Left ventricle myocardium inferior (tissue), 1 donor: ENCODE measurements at regions not wholly inside any gene's neighbourhood (a gene's known extent, or its start where the extent isn't known, plus 50 kb on each side); places are given as distances from the start of the nearest gene placed in this dataset.
"Not testable (repeated sequence)": the region's sequence is repeated elsewhere in the genome, so short reads cannot be mapped to it uniquely, and the experiment has no call there.

Experiments used
- DNase-seq: peaks from one replicate; pipeline ENCODE4 v3.0.0-alpha.2; 2020
- H3K27ac ChIP-seq: fragments of 200-600 bp; replicated peaks from 2 replicates; pipeline ENCODE4 v1.8.0; 2021
- H3K27me3 ChIP-seq: fragments of 200-600 bp; 2 replicates; pipeline ENCODE4 v1.8.0; 2021; ENCODE audit warnings: low read depth
- H3K36me3 ChIP-seq: fragments of 200-600 bp; 2 replicates; pipeline ENCODE4 v1.8.0; 2021
- H3K4me1 ChIP-seq: fragments of 200-600 bp; 2 replicates; pipeline ENCODE4 v1.8.0; 2021
- H3K4me3 ChIP-seq: fragments of 200-600 bp; 2 replicates; pipeline ENCODE4 v1.8.0; 2021; ENCODE audit warnings: mild to moderate bottlenecking, moderate library complexity
- H3K9me3 ChIP-seq: fragments of 200-600 bp; replicated peaks from 2 replicates; pipeline ENCODE4 v1.8.0; 2021
- CTCF ChIP-seq: fragments of 200-600 bp; IDR thresholded peaks from 2 replicates; pipeline ENCODE4 v1.8.0; 2021; ENCODE audit warnings: antibody characterized with exemption, mild to moderate bottlenecking, borderline replicate concordance
- intact Hi-C: fragments of 100-400 bp; cut with micrococcal nuclease; formaldehyde crosslinking; loops from one replicate; pipeline ENCODE4 v1.11.0; 2022
- donor health status: DM: no; HTN: yes; CAD: no; lungs with severe emphysema.

DNA sequence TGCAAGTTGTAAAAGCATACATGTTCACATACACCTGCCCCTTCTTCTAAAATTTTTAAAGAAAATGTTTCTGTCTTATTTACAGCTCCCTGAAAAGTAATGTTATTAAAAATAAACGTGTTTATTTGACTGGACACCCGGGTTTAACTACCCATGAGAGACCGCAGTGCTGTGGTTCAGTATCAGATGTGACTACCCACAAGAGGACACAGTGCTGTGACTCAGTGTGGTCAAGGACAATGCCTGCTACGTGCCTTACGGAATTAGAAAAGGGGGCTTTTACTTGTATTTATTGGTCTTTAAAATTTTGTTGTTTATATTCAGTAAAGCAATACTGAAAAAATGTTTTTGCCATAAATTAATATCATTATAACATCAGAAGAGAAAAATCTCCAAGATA, 641.4 kb downstream of the TRIML1 start:
- no peak for TF ChIP-seq CTCF

DNA sequence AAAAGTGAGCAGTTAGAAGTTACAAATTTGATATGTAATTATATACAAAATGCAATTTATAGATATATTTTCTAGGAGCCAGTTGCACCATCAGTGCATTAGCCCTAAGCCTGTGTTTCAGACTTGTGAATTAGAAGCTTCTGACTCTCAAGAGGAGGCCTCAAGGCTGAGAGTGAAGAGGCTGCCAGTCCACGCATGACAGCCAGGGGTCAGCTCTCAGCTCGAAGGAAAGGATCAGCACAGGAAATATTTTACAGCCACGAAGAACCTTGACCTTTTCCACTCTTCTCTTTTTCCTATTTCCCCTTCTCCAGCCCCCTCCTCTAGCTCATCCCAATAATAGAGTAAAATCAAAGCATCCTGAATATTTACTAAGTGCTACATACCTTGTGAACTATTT, 642.4 kb downstream of the TRIML1 start:
- no peaks in the 10 kb centered on the region for H3K36me3 ChIP-seq
- H3K9me3 ChIP-seq = no peaks in the 10 kb centered on the region
- DNase-seq = no peak
- no peak overlapping the region for H3K4me3 ChIP-seq
- H3K27me3 ChIP-seq = no peaks in the 10 kb centered on the region
- H3K27ac ChIP-seq = no peak overlapping the region
- H3K4me1 ChIP-seq = no peaks in the 10 kb centered on the region
- peak; percentile 55 for TF ChIP-seq CTCF
- intact Hi-C loops = no loop called here

More for the DNA sequence above, 641.4 kb downstream of the TRIML1 start:
- intact Hi-C loops = no loop called here
- Histone ChIP-seq H3K9me3 (no peaks in the 10 kb centered on the region), H3K4me1 (no peaks in the 10 kb centered on the region), H3K27ac (no peak overlapping the region), H3K27me3 (no peaks in the 10 kb centered on the region), H3K4me3 (no peak overlapping the region), H3K36me3 (no peaks in the 10 kb centered on the region)
- no peak for DNase-seq

DNA sequence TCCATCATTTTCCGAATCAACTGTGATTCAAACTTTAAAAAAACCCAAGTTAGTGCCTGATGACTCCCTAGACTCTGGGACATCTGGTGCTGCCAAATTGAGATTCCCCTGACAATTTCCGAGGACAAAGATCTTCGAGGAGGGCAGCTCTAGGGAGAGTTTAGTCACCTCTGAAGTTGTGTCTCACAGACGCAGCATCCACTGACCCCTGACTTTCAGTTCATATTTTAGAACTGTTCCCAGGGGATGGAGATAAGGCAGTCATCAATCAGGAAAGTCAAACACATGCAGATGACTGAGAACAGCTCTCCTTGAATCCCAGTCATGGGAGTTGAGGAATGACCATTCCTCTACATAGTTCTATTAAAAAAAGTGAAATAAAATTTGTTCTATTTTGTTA, 643.9 kb downstream of the TRIML1 start:
- TF ChIP-seq CTCF = no peak
- H3K4me3 ChIP-seq = no peak overlapping the region
- intact Hi-C loops = no loop called here

GRCh38 chr4:188783606-188784160, 644.4 kb downstream of the TRIML1 start:
- TF ChIP-seq CTCF = no peak
- H3K36me3 ChIP-seq = no peaks in the 10 kb centered on the region
- no peak for DNase-seq
- no peaks in the 10 kb centered on the region for H3K27me3 ChIP-seq
- no peaks in the 10 kb centered on the region for H3K4me1 ChIP-seq
- no peak overlapping the region for H3K4me3 ChIP-seq
- H3K9me3 ChIP-seq = no peaks in the 10 kb centered on the region
- intact Hi-C loops = no loop called here
- H3K27ac ChIP-seq = no peak overlapping the region

More for the DNA sequence above, 643.9 kb downstream of the TRIML1 start:
- H3K4me1 ChIP-seq = no peaks in the 10 kb centered on the region
- no peaks in the 10 kb centered on the region for H3K27me3 ChIP-seq
- no peaks in the 10 kb centered on the region for H3K36me3 ChIP-seq
- DNase-seq = no peak
- no peak overlapping the region for H3K27ac ChIP-seq
- H3K9me3 ChIP-seq = no peaks in the 10 kb centered on the region

DNA sequence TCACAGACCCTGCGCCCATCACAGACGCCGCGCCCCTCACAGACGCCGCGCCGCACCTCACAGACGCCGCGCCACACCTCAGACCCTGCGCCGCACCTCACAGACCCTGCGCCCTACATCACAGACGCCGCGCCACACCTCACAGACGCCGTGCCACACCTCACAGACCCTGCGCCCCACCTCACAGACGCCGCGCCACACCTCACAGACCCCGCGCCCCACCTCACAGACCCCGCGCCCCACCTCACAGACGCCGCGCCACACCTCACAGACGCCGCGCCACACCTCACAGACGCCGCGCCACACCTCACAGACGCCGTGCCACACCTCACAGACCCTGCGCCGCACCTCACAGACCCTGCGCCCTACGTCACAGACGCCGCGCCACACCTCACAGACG, 657.4 kb downstream of the TRIML1 start:
- H3K9me3 ChIP-seq, H3K36me3 ChIP-seq, H3K4me1 ChIP-seq, H3K27ac ChIP-seq, H3K27me3 ChIP-seq, intact Hi-C loops, H3K4me3 ChIP-seq, DNase-seq: not testable (repeated sequence)

GRCh38 chr4:188797011-188797410, 657.8 kb downstream of the TRIML1 start:
- intact Hi-C loops, H3K4me1 ChIP-seq, DNase-seq, H3K36me3 ChIP-seq, H3K4me3 ChIP-seq, H3K27ac ChIP-seq, H3K27me3 ChIP-seq, H3K9me3 ChIP-seq: not testable (repeated sequence)

DNA sequence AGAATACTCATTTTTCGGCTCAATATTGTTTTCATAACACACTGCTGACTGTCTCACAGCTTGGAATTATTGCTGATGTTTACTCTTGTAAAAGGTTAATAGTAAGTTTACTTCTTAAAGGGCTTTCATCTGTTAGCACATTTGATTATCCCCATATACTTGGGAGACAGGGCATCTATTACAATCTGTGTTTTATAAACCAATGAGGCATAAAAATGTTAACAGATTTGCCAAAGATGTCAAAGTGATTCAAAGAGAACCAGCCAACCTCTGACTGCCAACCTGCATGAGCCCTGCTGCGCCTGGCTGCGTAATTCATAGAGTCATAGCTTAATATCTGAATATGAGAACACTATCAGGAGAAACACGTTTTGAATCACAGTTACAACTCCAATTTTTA, 665.6 kb downstream of the TRIML1 start:
- no peaks in the 10 kb centered on the region for H3K9me3 ChIP-seq
- no peaks in the 10 kb centered on the region for H3K4me1 ChIP-seq
- intact Hi-C loops = no loop called here
- no peak overlapping the region for H3K4me3 ChIP-seq
- no peak for TF ChIP-seq CTCF
- no peaks in the 10 kb centered on the region for H3K36me3 ChIP-seq
- DNase-seq = no peak
- no peaks in the 10 kb centered on the region for H3K27me3 ChIP-seq
- H3K27ac ChIP-seq = no peak overlapping the region
